ENCODE measurements at regions not wholly inside any gene's neighbourhood (a gene's known extent, or its start where the extent isn't known, plus 50 kb on each side); places are given as distances from the start of the nearest gene placed in this dataset.
A peak's percentile ranks its signal among the peaks of the same experiment; 100 is the strongest.

GRCh38 chr7:91630581-91631380 lies 249.7 kb downstream of the MTERF1 start:
- POLR2A ChIA-PET: no interaction called here

GRCh38 chr7:91632234-91632940 lies 248.1 kb downstream of the MTERF1 start:
- no peaks in the 10 kb centered on the region for H3K27me3 Mint-ChIP-seq
- no peaks in the 10 kb centered on the region for H3K9me3 Mint-ChIP-seq
- no peaks in the 10 kb centered on the region for H3K36me3 Mint-ChIP-seq
- ATAC-seq (no peak), DNase-seq (no peak)
- H3K4me3 Mint-ChIP-seq: no peak overlapping the region
- POLR2A ChIA-PET: no interaction called here
- H3K4me1 Mint-ChIP-seq: peaks cover 0 to 1% (median 0%) of the 10 kb centered on the region in 4 donors
- H3K27ac Mint-ChIP-seq: no peak overlapping the region

More at GRCh38 chr7:91630581-91631380, 249.7 kb downstream of the MTERF1 start:
- peaks cover 0 to 1% (median 0%) of the 10 kb centered on the region in 4 donors for H3K4me1 Mint-ChIP-seq
- DNase-seq (no peak), ATAC-seq (no peak)
- H3K9me3 Mint-ChIP-seq: no peaks in the 10 kb centered on the region
- no peak overlapping the region for H3K27ac Mint-ChIP-seq
- H3K36me3 Mint-ChIP-seq: no peaks in the 10 kb centered on the region
- H3K27me3 Mint-ChIP-seq: no peaks in the 10 kb centered on the region
- H3K4me3 Mint-ChIP-seq: no peak overlapping the region

GRCh38 chr7:91633013-91633441 lies 247.5 kb downstream of the MTERF1 start:
- ATAC-seq (no peak), DNase-seq (no peak)
- POLR2A ChIA-PET: no interaction called here
- Mint-ChIP-seq H3K4me3 (no peak overlapping the region), H3K27me3 (no peaks in the 10 kb centered on the region), H3K9me3 (peaks cover 0 to 3% (median 0%) of the 10 kb centered on the region in 9 donors), H3K27ac (no peak overlapping the region), H3K36me3 (no peaks in the 10 kb centered on the region), H3K4me1 (peaks cover 0 to 1% (median 0%) of the 10 kb centered on the region in 4 donors)

- ATAC-seq (no peak), DNase-seq (no peak)
- no peak overlapping the region for H3K4me3 Mint-ChIP-seq
- no peaks in the 10 kb centered on the region for H3K36me3 Mint-ChIP-seq
- H3K9me3 Mint-ChIP-seq: peaks cover 0 to 4% (median 0%) of the 10 kb centered on the region in 9 donors
- peak overlapping the region in 1 of 10 donors; percentile 12 for H3K27ac Mint-ChIP-seq
- POLR2A ChIA-PET: no interaction called here
- H3K27me3 Mint-ChIP-seq: no peaks in the 10 kb centered on the region
- H3K4me1 Mint-ChIP-seq: peaks cover 0 to 1% (median 0%) of the 10 kb centered on the region in 4 donors
Observed at GRCh38 chr7:91634485-91635177, 245.9 kb downstream of the MTERF1 start.

- no peak overlapping the region for H3K4me3 Mint-ChIP-seq
- H3K27me3 Mint-ChIP-seq: no peaks in the 10 kb centered on the region
- H3K9me3 Mint-ChIP-seq: peaks cover 0 to 4% (median 0%) of the 10 kb centered on the region in 9 donors
- ATAC-seq (no peak), DNase-seq (no peak)
- H3K27ac Mint-ChIP-seq: no peak overlapping the region
- peaks cover 0 to 1% (median 0%) of the 10 kb centered on the region in 4 donors for H3K4me1 Mint-ChIP-seq
- no peaks in the 10 kb centered on the region for H3K36me3 Mint-ChIP-seq
- POLR2A ChIA-PET: no interaction called here
Observed at GRCh38 chr7:91636129-91636724, 244.3 kb downstream of the MTERF1 start.

- Mint-ChIP-seq H3K27me3 (no peaks in the 10 kb centered on the region), H3K4me1 (peaks cover 0 to 1% (median 0%) of the 10 kb centered on the region in 4 donors)
- POLR2A ChIA-PET: no interaction called here
Observed at GRCh38 chr7:91636728-91637127, 243.8 kb downstream of the MTERF1 start.

GRCh38 chr7:91644256-91644655 lies 236.2 kb downstream of the MTERF1 start:
- peaks cover 0 to 7% (median 0%) of the 10 kb centered on the region in 5 donors for H3K27me3 Mint-ChIP-seq
- peaks cover 4 to 12% (median 4%) of the 10 kb centered on the region in 3 donors for H3K36me3 Mint-ChIP-seq
- POLR2A ChIA-PET: no interaction called here
- H3K27ac Mint-ChIP-seq: no peak overlapping the region
- no peaks in the 10 kb centered on the region for H3K4me1 Mint-ChIP-seq
- no peak for DNase-seq
- peaks cover 0 to 24% (median 13%) of the 10 kb centered on the region in 9 donors for H3K9me3 Mint-ChIP-seq
- no peak overlapping the region for H3K4me3 Mint-ChIP-seq
- ATAC-seq: no peak

More at GRCh38 chr7:91636728-91637127, 243.8 kb downstream of the MTERF1 start:
- Mint-ChIP-seq H3K4me3 (no peak overlapping the region), H3K9me3 (peaks cover 0 to 4% (median 0%) of the 10 kb centered on the region in 9 donors), H3K36me3 (no peaks in the 10 kb centered on the region), H3K27ac (no peak overlapping the region)
- no peak for ATAC-seq
- DNase-seq: no peak

GRCh38 chr7:91645542-91645941 lies 235.0 kb downstream of the MTERF1 start:
- ATAC-seq (no peak), DNase-seq (no peak)
- Mint-ChIP-seq H3K36me3 (peaks cover 4 to 14% (median 4%) of the 10 kb centered on the region in 3 donors), H3K4me1 (no peaks in the 10 kb centered on the region), H3K27me3 (peaks cover 0 to 12% (median 0%) of the 10 kb centered on the region in 5 donors), H3K4me3 (no peak overlapping the region), H3K27ac (no peak overlapping the region), H3K9me3 (peaks cover 2 to 29% (median 17%) of the 10 kb centered on the region in 9 donors)
- POLR2A ChIA-PET: no interaction called here

GRCh38 chr7:91651986-91652385 lies 228.5 kb downstream of the MTERF1 start:
- H3K9me3 Mint-ChIP-seq: peaks cover 4 to 29% (median 17%) of the 10 kb centered on the region in 9 donors
- POLR2A ChIA-PET: no interaction called here
- peaks cover 0 to 11% (median 0%) of the 10 kb centered on the region in 5 donors for H3K27me3 Mint-ChIP-seq
- ATAC-seq: no peak
- DNase-seq: no peak
- no peak overlapping the region for H3K4me3 Mint-ChIP-seq
- peaks cover 2 to 12% (median 3%) of the 10 kb centered on the region in 3 donors for H3K36me3 Mint-ChIP-seq
- no peaks in the 10 kb centered on the region for H3K4me1 Mint-ChIP-seq
- no peak overlapping the region for H3K27ac Mint-ChIP-seq

GRCh38 chr7:91653286-91653685 lies 227.2 kb downstream of the MTERF1 start:
- Mint-ChIP-seq H3K36me3 (peaks cover 0 to 8% (median 0%) of the 10 kb centered on the region in 3 donors), H3K27me3 (peaks cover 0 to 6% (median 0%) of the 10 kb centered on the region in 5 donors), H3K4me3 (no peak overlapping the region), H3K4me1 (no peaks in the 10 kb centered on the region), H3K27ac (no peak overlapping the region), H3K9me3 (peaks cover 2 to 23% (median 12%) of the 10 kb centered on the region in 9 donors)
- POLR2A ChIA-PET: no interaction called here
- no peak for ATAC-seq
- no peak for DNase-seq

- no peaks in the 10 kb centered on the region for H3K4me1 Mint-ChIP-seq
- DNase-seq (no peak), ATAC-seq (no peak)
- no peak overlapping the region for H3K27ac Mint-ChIP-seq
- H3K27me3 Mint-ChIP-seq: peaks cover 0 to under 1% (median 0%) of the 10 kb centered on the region in 5 donors
- peaks cover 2 to 14% (median 5%) of the 10 kb centered on the region in 9 donors for H3K9me3 Mint-ChIP-seq
- POLR2A ChIA-PET: interaction anchor here (0.6 kb wide), 1 partner anchor 1072 kb away, joined by 5 read pairs; no protein-coding TSS in a partner anchor
- peaks cover 0 to 5% (median 0%) of the 10 kb centered on the region in 3 donors for H3K36me3 Mint-ChIP-seq
- H3K4me3 Mint-ChIP-seq: no peak overlapping the region
Observed at GRCh38 chr7:91655656-91656055, 224.8 kb downstream of the MTERF1 start.
